ENCODE measurements at regions not wholly inside any gene's neighbourhood (a gene's known extent, or its start where the extent isn't known, plus 50 kb on each side); places are given as distances from the start of the nearest gene placed in this dataset.

DNA sequence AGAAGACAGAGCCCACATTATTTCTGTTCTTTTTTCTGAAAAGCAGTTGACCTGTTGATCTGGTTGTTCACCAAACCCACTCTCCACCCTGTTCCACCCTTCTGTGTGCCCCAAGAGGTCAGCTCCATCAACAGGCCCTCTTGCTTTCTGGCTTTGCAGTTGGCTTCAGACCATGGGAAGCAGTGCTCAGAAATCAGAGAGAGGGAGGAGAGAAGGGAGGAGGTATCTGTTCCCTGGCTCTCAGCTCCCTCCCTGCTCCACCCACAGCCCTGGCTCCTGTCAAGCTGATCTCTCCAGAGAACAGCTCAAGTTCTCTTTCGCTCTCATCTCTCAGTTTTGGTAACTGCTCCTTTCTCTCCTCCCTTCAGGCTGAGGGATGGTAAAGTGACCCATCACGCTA lies 144.2 kb upstream of the RAI14 start:
- H3K9me3 ChIP-seq: no peaks in the 10 kb centered on the region
- no peak overlapping the region for H3K4me3 ChIP-seq
- peaks cover 0 to 52% (median 6%) of the 10 kb centered on the region in 4 donors for H3K4me1 ChIP-seq
- no peaks in the 10 kb centered on the region for H3K36me3 ChIP-seq
- H3K27ac ChIP-seq: peak overlapping the region; percentile 47 to 79 (median 64)
- peak; percentile 64 to 72 for DNase-seq (ENCODE audit: low spot score in 2 of 2)
- peak in 1 of 2 donors; percentile 85 for TF ChIP-seq EP300 (IDR thresholded peaks at IDR 0.05)
- TF ChIP-seq, protein P1, sequence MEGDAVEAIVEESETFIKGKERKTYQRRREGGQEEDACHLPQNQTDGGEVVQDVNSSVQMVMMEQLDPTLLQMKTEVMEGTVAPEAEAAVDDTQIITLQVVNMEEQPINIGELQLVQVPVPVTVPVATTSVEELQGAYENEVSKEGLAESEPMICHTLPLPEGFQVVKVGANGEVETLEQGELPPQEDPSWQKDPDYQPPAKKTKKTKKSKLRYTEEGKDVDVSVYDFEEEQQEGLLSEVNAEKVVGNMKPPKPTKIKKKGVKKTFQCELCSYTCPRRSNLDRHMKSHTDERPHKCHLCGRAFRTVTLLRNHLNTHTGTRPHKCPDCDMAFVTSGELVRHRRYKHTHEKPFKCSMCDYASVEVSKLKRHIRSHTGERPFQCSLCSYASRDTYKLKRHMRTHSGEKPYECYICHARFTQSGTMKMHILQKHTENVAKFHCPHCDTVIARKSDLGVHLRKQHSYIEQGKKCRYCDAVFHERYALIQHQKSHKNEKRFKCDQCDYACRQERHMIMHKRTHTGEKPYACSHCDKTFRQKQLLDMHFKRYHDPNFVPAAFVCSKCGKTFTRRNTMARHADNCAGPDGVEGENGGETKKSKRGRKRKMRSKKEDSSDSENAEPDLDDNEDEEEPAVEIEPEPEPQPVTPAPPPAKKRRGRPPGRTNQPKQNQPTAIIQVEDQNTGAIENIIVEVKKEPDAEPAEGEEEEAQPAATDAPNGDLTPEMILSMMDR (IDR thresholded peaks at IDR 0.05): no peak
- TF ChIP-seq POLR2A (IDR thresholded peaks at IDR 0.05): no peak
- WGBS, 2 donors: 23 to 51% methylated on average over 2 of the region's 2 CpGs
- no peaks in the 10 kb centered on the region for H3K27me3 ChIP-seq

DNA sequence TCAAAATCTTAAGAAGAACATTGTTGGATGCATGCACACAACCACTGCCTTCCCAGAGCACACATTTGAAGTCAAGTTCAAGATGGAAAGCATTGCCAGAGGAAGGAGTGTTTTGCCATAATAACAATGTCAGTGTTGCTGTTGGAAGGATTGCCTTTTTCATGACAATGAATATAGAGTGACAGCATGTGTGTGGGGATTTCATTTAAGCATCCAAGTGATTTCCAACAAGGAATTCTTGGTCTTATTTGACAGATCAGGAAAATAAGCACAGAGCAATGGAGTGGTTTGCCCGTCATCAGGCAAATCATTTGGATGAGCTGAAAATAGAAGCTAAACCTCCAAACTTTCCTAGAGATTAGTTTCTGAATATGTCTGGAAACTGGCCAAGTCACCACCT lies 140.0 kb upstream of the RAI14 start:
- Histone ChIP-seq H3K9me3 (no peaks in the 10 kb centered on the region), H3K27me3 (no peaks in the 10 kb centered on the region), H3K27ac (peak overlapping the region in 2 of 4 donors; percentile 25 to 36), H3K36me3 (no peaks in the 10 kb centered on the region), H3K4me3 (no peak overlapping the region), H3K4me1 (peaks cover 0 to 32% (median 3%) of the 10 kb centered on the region in 4 donors)
- TF ChIP-seq, protein P1 (IDR thresholded peaks at IDR 0.05): no peak
- no peak for TF ChIP-seq EP300 (IDR thresholded peaks at IDR 0.05)
- no peak for TF ChIP-seq POLR2A (IDR thresholded peaks at IDR 0.05)
- no peak for DNase-seq (ENCODE audit: low spot score in 2 of 2)
- WGBS, 2 donors: 88 to 89% methylated on average over 1 of the region's 1 CpG

DNA sequence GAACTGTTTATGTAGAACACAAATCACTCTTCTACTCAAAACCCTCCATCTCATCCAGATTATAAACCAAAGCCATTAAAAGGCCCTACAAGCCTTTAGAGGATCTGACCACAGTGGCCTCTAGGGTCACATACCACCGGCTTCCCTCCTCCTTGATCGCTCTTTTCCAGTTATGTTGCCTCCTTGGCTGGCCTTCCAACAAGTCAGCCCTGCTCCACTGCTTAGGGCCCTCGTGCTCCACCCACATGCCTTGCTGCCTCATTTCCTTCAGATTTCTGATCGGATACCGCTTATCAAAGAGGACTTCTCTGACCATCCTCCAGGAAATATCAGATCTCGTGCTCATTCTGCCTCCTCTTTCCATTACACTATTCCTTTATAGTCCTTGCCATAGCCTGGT lies 139.4 kb upstream of the RAI14 start:
- Histone ChIP-seq H3K36me3 (no peaks in the 10 kb centered on the region), H3K4me1 (peaks cover 0 to 29% (median 3%) of the 10 kb centered on the region in 4 donors), H3K4me3 (no peak overlapping the region), H3K27me3 (no peaks in the 10 kb centered on the region), H3K9me3 (no peaks in the 10 kb centered on the region), H3K27ac (peak overlapping the region in 2 of 4 donors; percentile 25 to 36)
- 61 to 66% methylated on average over 6 of the region's 6 CpGs for WGBS, 2 donors
- no peak for DNase-seq (ENCODE audit: low spot score in 2 of 2)
- TF ChIP-seq, protein P1 (IDR thresholded peaks at IDR 0.05): no peak
- TF ChIP-seq POLR2A (IDR thresholded peaks at IDR 0.05) (no peak), EP300 (IDR thresholded peaks at IDR 0.05) (no peak)

DNA sequence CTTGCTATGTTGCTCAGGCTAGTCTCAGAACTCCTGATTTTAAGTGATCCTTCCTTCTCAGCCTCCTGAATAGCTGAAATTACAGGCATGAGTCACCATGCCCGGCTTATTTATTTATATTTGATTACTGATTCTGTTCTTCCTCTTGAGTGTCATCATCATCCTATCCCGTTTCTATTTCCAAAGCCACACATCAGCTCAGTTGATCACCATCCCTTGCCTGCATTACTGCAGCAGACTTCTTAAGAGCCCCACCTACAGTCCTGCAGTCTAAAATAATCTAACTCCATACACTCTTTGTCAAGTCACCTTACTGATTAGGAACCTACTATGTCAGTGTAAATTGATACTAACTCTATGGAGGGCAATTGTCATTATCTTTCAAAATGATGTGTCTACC lies 138.9 kb upstream of the RAI14 start:
- Histone ChIP-seq H3K27me3 (no peaks in the 10 kb centered on the region), H3K4me1 (peaks cover 0 to 24% (median 2%) of the 10 kb centered on the region in 4 donors), H3K36me3 (no peaks in the 10 kb centered on the region), H3K27ac (peak overlapping the region in 1 of 4 donors; percentile 36), H3K4me3 (no peak overlapping the region), H3K9me3 (no peaks in the 10 kb centered on the region)
- DNase-seq (ENCODE audit: low spot score in 2 of 2): no peak
- TF ChIP-seq EP300 (IDR thresholded peaks at IDR 0.05) (no peak), POLR2A (IDR thresholded peaks at IDR 0.05) (no peak)
- TF ChIP-seq, protein P1 (IDR thresholded peaks at IDR 0.05): no peak
- 36 to 50% methylated on average over 2 of the region's 2 CpGs for WGBS, 2 donors

DNA sequence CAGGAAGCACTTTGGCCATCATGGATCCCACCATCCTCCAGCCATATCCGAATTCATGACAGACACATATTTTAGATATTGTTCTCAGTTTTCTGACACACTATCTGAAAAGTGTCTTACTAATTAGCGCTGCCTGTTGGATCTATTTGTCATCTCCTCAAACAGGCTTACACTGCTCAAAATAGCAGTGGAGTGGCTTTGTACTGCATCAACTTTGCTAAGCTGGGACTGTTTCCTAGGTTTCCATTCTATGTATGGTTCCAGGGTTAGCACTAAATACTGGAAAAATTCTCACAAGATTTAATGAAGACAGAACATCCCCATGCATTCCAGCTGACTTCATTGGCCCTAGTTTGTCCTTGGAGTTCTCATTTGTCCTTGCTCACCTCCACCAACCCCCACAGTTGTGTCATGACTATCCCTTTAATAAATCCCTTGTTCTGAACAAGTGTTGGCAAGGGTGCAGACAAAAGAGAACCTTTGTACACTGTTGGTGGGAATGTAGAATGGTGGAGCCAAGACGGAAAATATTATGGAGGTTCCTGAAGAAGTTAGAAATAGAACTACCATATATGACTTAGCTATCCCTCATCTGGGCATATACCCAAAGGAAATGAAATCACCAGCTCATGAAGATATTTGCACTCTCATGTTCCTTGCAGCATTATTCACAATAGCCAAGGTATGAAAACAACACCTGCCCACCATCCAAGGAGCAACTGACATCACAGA lies 136.5 kb upstream of the RAI14 start:
- no peak overlapping the region for H3K4me3 ChIP-seq
- H3K36me3 ChIP-seq: no peaks in the 10 kb centered on the region
- H3K9me3 ChIP-seq: no peaks in the 10 kb centered on the region
- H3K4me1 ChIP-seq: peaks cover 0 to 33% (median 6%) of the 10 kb centered on the region in 4 donors
- no peak for DNase-seq (ENCODE audit: low spot score in 2 of 2)
- no peaks in the 10 kb centered on the region for H3K27me3 ChIP-seq
- H3K27ac ChIP-seq: no peak overlapping the region
- WGBS, 2 donors: 30 to 57% methylated on average over 3 of the region's 3 CpGs
- TF ChIP-seq, protein P1 (IDR thresholded peaks at IDR 0.05): no peak
- no peak for TF ChIP-seq POLR2A (IDR thresholded peaks at IDR 0.05)
- TF ChIP-seq EP300 (IDR thresholded peaks at IDR 0.05): no peak

Data from tibial nerve (tissue), 4 donors.